ENCODE measurements at regions not wholly inside any gene's neighbourhood (a gene's known extent, or its start where the extent isn't known, plus 50 kb on each side); places are given as distances from the start of the nearest gene placed in this dataset.

- Histone ChIP-seq H3K9me3 (ENCODE audit: low read length) (no peaks in the 10 kb centered on the region), H2AFZ (ENCODE audit: low read depth, low read length) (no peak overlapping the region), H3K4me3 (ENCODE audit: low read length) (no peak overlapping the region), H3K79me2 (replicated peaks; ENCODE audit: insufficient read depth, low read length) (no peaks in the 10 kb centered on the region), H3K9me2 (ENCODE audit: insufficient read depth, low read length) (no peaks in the 10 kb centered on the region), H3K9ac (ENCODE audit: low read length) (no peak overlapping the region), H3K36me3 (ENCODE audit: insufficient read depth, low read length) (no peaks in the 10 kb centered on the region), H3F3A (ENCODE audit: insufficient read depth, low read length, poor library complexity, severe bottlenecking) (no peaks in the 10 kb centered on the region), H3K27ac (ENCODE audit: low read length) (no peak overlapping the region), H4K20me1 (ENCODE audit: insufficient read depth) (no peaks in the 10 kb centered on the region), H3K27me3 (ENCODE audit: insufficient read depth, low read depth, low read length) (no peaks in the 10 kb centered on the region), H3K4me2 (ENCODE audit: low read length) (no peak overlapping the region)
- TF ChIP-seq EP300 (conservative IDR thresholded peaks at IDR 0.05; ENCODE audit: poor library complexity, severe bottlenecking), result no peak
- no peak for TF ChIP-seq EZH2 (IDR thresholded peaks at IDR 0.05; ENCODE audit: borderline replicate concordance, insufficient read depth, low read length, poor library complexity, severe bottlenecking)
- TF ChIP-seq SMC3 (conservative IDR thresholded peaks at IDR 0.05; ENCODE audit: poor library complexity), result no peak
- TF ChIP-seq TAF1 (IDR thresholded peaks at IDR 0.05; ENCODE audit: low read depth), result no peak
- TF ChIP-seq, protein P1, sequence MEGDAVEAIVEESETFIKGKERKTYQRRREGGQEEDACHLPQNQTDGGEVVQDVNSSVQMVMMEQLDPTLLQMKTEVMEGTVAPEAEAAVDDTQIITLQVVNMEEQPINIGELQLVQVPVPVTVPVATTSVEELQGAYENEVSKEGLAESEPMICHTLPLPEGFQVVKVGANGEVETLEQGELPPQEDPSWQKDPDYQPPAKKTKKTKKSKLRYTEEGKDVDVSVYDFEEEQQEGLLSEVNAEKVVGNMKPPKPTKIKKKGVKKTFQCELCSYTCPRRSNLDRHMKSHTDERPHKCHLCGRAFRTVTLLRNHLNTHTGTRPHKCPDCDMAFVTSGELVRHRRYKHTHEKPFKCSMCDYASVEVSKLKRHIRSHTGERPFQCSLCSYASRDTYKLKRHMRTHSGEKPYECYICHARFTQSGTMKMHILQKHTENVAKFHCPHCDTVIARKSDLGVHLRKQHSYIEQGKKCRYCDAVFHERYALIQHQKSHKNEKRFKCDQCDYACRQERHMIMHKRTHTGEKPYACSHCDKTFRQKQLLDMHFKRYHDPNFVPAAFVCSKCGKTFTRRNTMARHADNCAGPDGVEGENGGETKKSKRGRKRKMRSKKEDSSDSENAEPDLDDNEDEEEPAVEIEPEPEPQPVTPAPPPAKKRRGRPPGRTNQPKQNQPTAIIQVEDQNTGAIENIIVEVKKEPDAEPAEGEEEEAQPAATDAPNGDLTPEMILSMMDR (IDR thresholded peaks at IDR 0.05; ENCODE audit: poor library complexity, severe bottlenecking), result no peak
- no peak for TF ChIP-seq REST (IDR thresholded peaks at IDR 0.05; ENCODE audit: borderline replicate concordance)
- TF ChIP-seq MXI1 (conservative IDR thresholded peaks at IDR 0.05; ENCODE audit: poor library complexity, severe bottlenecking), result no peak
- no peak for TF ChIP-seq POLR2AphosphoS5 (IDR thresholded peaks at IDR 0.05)
Observed at GRCh38 chr9:88045686-88046085, 71.4 kb upstream of the CDK20 start.

DNA sequence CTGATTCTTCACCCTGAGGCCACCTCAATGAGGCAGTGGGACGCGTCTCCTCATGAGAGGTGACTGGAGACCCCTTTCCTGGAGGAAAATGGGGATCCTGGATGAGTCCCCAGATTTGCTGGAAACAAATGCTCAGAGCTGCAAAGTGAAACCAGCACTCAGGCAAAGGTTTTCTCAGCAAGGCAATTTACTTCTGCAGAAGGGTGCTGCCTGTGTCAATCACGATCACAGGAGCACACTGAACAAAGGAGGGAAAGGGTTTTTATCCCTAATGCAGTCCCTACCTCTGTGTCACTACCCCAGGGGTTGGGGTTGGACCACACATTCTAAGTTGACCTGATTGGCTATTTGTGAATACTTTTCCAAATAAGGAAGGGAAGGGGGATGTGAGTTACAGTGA lies 69.9 kb upstream of the CDK20 start:
- Histone ChIP-seq H3K9ac (ENCODE audit: low read length) (no peak overlapping the region), H2AFZ (ENCODE audit: low read depth, low read length) (no peak overlapping the region), H3K36me3 (ENCODE audit: insufficient read depth, low read length) (no peaks in the 10 kb centered on the region), H3K9me3 (ENCODE audit: low read length) (no peaks in the 10 kb centered on the region), H3K9me2 (ENCODE audit: insufficient read depth, low read length) (no peaks in the 10 kb centered on the region), H3K4me3 (ENCODE audit: low read length) (no peak overlapping the region), H3K27ac (ENCODE audit: low read length) (no peak overlapping the region), H3K79me2 (replicated peaks; ENCODE audit: insufficient read depth, low read length) (no peaks in the 10 kb centered on the region), H3K4me2 (ENCODE audit: low read length) (no peak overlapping the region), H3F3A (ENCODE audit: insufficient read depth, low read length, poor library complexity, severe bottlenecking) (no peaks in the 10 kb centered on the region), H4K20me1 (ENCODE audit: insufficient read depth) (no peaks in the 10 kb centered on the region), H3K27me3 (ENCODE audit: insufficient read depth, low read depth, low read length) (no peaks in the 10 kb centered on the region)
- TF ChIP-seq, protein P1 (IDR thresholded peaks at IDR 0.05; ENCODE audit: poor library complexity, severe bottlenecking), result no peak
- TF ChIP-seq RAD21 (conservative IDR thresholded peaks at IDR 0.05) (no peak), EZH2 (IDR thresholded peaks at IDR 0.05; ENCODE audit: borderline replicate concordance, insufficient read depth, low read length, poor library complexity, severe bottlenecking) (no peak), MXI1 (conservative IDR thresholded peaks at IDR 0.05; ENCODE audit: poor library complexity, severe bottlenecking) (no peak)
